GM13977 (cell line): ENCODE measurements at regions not wholly inside any gene's neighbourhood (a gene's known extent, or its start where the extent isn't known, plus 50 kb on each side); places are given as distances from the start of the nearest gene placed in this dataset.

Experiments used
- DNase-seq: peaks from one replicate; pipeline ENCODE4 v3.0.0; 2012; ENCODE audit warnings: low spot score
- in situ Hi-C: fragments of 300-500 bp; cut with MboI; formaldehyde crosslinking; loops from one replicate; pipeline ENCODE4 v1.12.0; 2022; ENCODE audit warnings: low sequenced_read_pairs, low pct_unique_long_range_greater_than_20kb, mixed read lengths, inconsistent platforms; ENCODE audit not compliant: unreplicated experiment
- TF ChIP-seq, protein P1 (sequence below): IDR thresholded peaks from 2 replicates; pipeline ENCODE4 v1.5.1; 2012; ENCODE audit warnings: mild to moderate bottlenecking, control low read depth; ENCODE audit not compliant: insufficient read depth; ENCODE audit errors: extremely low read depth, missing control alignments

DNA sequence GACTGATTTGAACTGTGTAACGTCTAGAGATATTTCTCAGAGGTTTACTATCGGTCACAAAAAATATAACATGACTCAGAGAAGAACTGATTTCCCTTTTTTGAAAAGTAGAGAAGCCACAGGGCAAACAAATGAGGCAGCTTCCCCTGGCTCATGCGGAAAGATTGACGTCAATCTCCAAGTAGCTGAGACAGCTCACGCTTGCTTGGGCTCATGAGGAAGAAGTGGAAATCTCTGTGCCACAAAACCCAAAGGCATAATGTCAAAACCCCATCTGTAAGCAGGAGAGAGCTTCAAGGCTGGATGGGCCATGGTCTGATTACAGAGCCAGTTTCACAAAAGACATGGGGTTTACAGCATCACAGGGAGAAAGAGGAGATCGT, 188.1 kb downstream of the ARL4C start:
- TF ChIP-seq, protein P1, sequence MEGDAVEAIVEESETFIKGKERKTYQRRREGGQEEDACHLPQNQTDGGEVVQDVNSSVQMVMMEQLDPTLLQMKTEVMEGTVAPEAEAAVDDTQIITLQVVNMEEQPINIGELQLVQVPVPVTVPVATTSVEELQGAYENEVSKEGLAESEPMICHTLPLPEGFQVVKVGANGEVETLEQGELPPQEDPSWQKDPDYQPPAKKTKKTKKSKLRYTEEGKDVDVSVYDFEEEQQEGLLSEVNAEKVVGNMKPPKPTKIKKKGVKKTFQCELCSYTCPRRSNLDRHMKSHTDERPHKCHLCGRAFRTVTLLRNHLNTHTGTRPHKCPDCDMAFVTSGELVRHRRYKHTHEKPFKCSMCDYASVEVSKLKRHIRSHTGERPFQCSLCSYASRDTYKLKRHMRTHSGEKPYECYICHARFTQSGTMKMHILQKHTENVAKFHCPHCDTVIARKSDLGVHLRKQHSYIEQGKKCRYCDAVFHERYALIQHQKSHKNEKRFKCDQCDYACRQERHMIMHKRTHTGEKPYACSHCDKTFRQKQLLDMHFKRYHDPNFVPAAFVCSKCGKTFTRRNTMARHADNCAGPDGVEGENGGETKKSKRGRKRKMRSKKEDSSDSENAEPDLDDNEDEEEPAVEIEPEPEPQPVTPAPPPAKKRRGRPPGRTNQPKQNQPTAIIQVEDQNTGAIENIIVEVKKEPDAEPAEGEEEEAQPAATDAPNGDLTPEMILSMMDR, result no peak
- in situ Hi-C loops, result no loop called here
- peak; percentile 39 for DNase-seq

DNA sequence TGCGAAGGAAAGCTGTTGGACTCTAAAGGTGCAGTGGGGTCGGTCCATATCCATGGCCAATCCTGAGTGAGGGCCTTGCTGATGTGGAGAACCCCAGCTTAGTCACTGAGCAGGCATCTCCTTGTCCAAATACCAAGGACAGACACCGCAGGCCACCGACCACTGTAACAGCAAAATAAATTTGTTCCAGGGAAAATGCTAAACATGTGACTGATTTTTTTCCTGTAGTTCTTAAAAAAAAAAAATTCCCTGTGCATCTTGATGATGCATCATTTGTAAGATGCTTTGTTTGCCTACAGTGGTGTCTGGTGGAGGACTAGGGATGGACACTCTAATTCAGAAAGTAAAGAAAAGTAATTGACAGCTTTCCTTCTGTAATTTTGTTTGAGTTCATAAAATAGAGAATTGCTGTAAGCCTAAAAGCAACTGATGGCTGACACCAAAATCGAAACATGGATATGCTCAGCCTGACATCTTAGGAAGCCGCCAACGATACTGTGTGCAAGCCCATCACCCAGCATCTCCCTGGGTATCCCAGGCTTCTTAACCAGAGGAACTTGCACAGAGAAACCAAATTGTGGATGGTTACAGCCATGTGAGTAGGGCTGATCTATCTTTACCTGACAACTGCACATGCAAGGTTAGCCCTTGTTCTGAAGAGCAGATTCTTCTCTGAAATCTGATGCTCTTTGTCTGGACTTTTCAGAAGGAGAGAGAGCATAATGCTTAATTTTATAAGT, 188.6 kb downstream of the ARL4C start:
- no peak for DNase-seq
- TF ChIP-seq, protein P1, result no peak
- in situ Hi-C loops, result no loop called here

DNA sequence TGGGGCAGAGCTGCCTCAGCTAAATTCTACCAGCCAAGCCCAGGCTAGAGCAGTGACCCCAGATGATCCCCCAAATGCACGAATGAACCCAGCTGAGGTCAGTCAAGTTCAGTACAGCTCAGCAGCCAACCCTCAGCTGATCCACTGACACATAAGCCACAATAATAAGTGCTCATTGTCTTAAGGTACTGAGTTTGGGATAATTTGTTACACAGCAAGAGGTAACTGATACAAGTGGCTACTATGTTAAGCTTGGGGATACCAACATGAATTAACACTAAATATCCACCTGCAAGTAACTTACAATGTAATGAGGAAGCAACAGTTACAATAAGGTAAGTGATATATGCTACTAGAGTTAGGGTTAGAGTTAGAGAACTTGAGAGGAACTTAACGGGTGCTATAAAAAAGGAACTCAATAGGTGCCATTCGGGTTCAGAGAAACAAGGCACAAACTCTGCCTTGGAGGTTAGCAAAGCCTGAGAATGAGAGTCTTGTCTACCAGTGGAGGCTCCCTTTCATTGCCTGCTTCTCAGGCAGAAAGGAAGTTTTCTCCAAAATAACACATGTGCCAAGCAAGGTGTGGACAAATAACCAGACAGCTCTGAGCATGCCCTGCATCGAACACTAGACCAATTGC, 189.4 kb downstream of the ARL4C start:
- TF ChIP-seq, protein P1, result no peak
- in situ Hi-C loops, result no loop called here
- no peak for DNase-seq

DNA sequence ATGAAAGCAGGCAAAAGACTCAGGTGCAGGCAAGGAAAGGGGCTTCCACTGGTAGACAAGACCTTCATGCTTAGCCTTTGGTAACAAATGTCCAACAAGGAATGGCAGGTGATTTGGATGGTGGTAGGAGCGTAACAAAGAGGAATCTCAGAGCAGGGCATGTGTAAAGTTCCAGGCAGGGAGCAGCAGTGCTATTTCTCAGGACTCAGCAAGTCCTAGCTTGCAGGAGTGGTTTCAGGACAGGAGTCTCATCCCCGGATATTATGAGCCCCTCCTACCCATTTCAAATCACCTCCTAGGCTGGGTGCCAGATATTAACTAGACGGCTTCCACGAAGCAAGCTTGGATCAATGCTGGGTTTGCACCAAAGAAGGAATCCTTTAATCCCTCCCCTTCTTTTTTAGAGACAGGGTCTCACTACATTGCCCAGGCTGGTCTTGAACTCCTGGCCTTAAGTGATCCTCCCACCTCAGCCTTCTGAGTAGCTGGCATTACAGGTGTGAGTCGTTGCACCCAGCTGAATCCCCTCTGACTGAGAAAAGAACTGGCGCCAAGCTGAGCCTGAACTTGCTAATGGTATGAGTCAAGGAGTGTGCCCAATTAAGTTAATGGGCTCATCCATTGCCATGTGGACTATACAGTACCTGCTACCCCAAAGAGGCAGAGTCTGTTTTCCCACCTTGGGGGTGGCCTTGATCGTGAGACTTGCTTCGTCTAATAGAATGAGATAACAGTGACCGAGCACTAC, 190.3 kb downstream of the ARL4C start:
- TF ChIP-seq, protein P1, result no peak
- no peak for DNase-seq
- in situ Hi-C loops, result no loop called here

DNA sequence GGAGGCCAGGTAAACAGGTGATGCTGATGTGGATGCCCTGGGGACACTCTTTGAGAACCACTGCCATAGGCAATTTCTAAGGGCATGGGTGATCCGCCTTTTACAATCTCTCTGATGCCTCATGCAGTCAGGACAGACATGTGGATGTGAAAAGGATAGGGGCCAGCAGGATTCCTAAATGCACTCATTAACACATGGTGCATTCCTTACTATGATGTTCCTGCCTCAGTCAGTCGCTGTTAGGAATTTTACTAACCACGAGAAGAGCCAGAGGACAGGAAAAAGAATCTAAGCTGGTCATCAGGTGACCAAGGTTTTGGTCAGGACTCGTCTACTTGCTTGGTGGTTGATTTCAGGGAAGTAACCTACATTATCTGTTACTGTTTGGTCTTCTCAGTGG, 191.0 kb downstream of the ARL4C start:
- TF ChIP-seq, protein P1, result no peak
- no peak for DNase-seq
- in situ Hi-C loops, result no loop called here

DNA sequence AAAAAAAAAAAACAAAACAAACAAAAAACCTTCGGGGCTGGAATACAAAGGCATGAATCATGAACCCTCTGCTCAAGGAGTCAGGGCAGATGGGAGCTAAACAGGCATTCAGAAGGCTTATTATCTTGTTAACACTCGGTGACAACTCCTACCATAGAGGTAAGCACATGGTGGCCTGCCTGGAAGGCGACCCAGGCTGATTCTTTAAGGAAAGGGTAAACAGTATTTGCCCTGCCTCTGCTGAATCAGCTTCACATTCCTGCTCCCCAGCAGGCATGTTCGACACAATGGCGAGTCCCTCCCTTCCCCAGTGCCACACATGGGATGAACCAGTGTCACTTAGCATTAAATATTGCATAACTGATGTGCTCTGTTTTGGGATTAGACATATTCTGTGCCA, 191.9 kb downstream of the ARL4C start:
- DNase-seq, result no peak
- TF ChIP-seq, protein P1, result no peak
- in situ Hi-C loops, result no loop called here
